ENCODE measurements at regions not wholly inside any gene's neighbourhood (a gene's known extent, or its start where the extent isn't known, plus 50 kb on each side); places are given as distances from the start of the nearest gene placed in this dataset.

- Histone ChIP-seq H4K5ac (ENCODE audit: low read depth, low read length) (no peak overlapping the region), H3K18ac (ENCODE audit: low read depth, low read length) (no peak overlapping the region), H2AK9ac (replicated peaks; ENCODE audit: low read depth, low read length, poor library complexity) (no peak overlapping the region), H4K8ac (ENCODE audit: low read depth in 2 of 2, low read length in 2 of 2) (no peak overlapping the region), H3K27me3 (ENCODE audit: control insufficient read depth, insufficient read depth, low read length) (peaks cover 3% of the 10 kb centered on the region), H3K56ac (ENCODE audit: extremely low read depth, insufficient read depth, low read length) (no peak overlapping the region), H2BK120ac (ENCODE audit: low read depth, low read length) (no peak overlapping the region), H2BK5ac (ENCODE audit: low read depth, low read length, poor library complexity, severe bottlenecking) (no peak overlapping the region), H3K14ac (replicated peaks; ENCODE audit: low read depth, low read length) (no peak overlapping the region), H4K20me1 (ENCODE audit: insufficient read depth, low read length) (no peaks in the 10 kb centered on the region), H3K9ac (ENCODE audit: low read depth, low read length) (no peak overlapping the region), H2BK20ac (ENCODE audit: low read depth, low read length) (no peak overlapping the region), H2AFZ (replicated peaks; ENCODE audit: low read length, poor library complexity) (no peak overlapping the region), H2BK15ac (ENCODE audit: low read depth, low read length) (no peak overlapping the region), H3K9me1 (ENCODE audit: insufficient read depth, low read length) (peaks cover 5% of the 10 kb centered on the region; the same call in 1 of the 2 replicates), H3K4me2 (ENCODE audit: low read depth, low read length) (no peak overlapping the region), H3K79me1 (ENCODE audit: low read depth in 1 of 2, low read length in 2 of 2) (no peaks in the 10 kb centered on the region), H3K9me3 (ENCODE audit: control insufficient read depth, insufficient read depth, low read length) (no peaks in the 10 kb centered on the region; the same call in 1 of the 2 replicates), H3K27ac (ENCODE audit: insufficient read depth, low read length) (no peak overlapping the region), H3K23ac (ENCODE audit: low read depth, low read length) (no peak overlapping the region), H3K4me1 (ENCODE audit: control insufficient read depth, insufficient read depth, low read length) (peaks cover 6% of the 10 kb centered on the region), H3K36me3 (ENCODE audit: control insufficient read depth, insufficient read depth, low read length) (no peaks in the 10 kb centered on the region), H2AK5ac (ENCODE audit: low read depth, low read length) (no peak overlapping the region), H3K4ac (ENCODE audit: low read depth, low read length) (no peak overlapping the region), H3K4me3 (ENCODE audit: insufficient read depth, low read depth, low read length) (no peak overlapping the region), H4K91ac (ENCODE audit: insufficient read depth, low read depth, low read length) (no peak overlapping the region)
- DNase-seq (no peak), ATAC-seq (ENCODE audit: low read depth) (no peak)
- dilution Hi-C loops (cut with HindIII; ENCODE audit: low sequenced_read_pairs, unreplicated experiment), result no loop called here
- 55% methylated on average over 2 of the region's 2 CpGs; no CpG with 5 or more reads in 1 of the 2 experiments for WGBS, 2 experiments (ENCODE audit: extremely low coverage in 2 of 2, insufficient read length in 1 of 2)
- ChIA-PET CTCF (no interaction called here), POLR2A (ENCODE audit: unreplicated experiment) (no interaction called here)
- in situ Hi-C loops (cut with MboI; ENCODE audit: low sequenced_read_pairs), result no loop called here
- TF ChIP-seq CTCF (conservative IDR thresholded peaks at IDR 0.05; ENCODE audit: low read depth, low read length), result no peak
- TF ChIP-seq MXI1 (IDR thresholded peaks at IDR 0.05; ENCODE audit: borderline replicate concordance, low read depth, low read length), result no peak
- TF ChIP-seq MAZ (IDR thresholded peaks at IDR 0.05; ENCODE audit: borderline replicate concordance, low read depth, low read length), result no peak
- TF ChIP-seq FOS (IDR thresholded peaks at IDR 0.05; ENCODE audit: low read depth, low read length), result no peak
- no peak for TF ChIP-seq RFX5 (IDR thresholded peaks at IDR 0.05; ENCODE audit: low read depth, low read length)
- no peak for TF ChIP-seq CEBPB (IDR thresholded peaks at IDR 0.05; ENCODE audit: low read depth, low read length)
- TF ChIP-seq POLR2A (IDR thresholded peaks at IDR 0.05; ENCODE audit: low read depth, low read length), result no peak
- no TSS peak for BruUV-seq (replicated peaks)
- intact Hi-C loops (cut with micrococcal nuclease), result no loop called here
Measured at GRCh38 chrX:39805022-39805421, 292.7 kb downstream of the BCOR start.

Data from IMR-90 (cell line).